ENCODE measurements at regions not wholly inside any gene's neighbourhood (a gene's known extent, or its start where the extent isn't known, plus 50 kb on each side); places are given as distances from the start of the nearest gene placed in this dataset.

DNA sequence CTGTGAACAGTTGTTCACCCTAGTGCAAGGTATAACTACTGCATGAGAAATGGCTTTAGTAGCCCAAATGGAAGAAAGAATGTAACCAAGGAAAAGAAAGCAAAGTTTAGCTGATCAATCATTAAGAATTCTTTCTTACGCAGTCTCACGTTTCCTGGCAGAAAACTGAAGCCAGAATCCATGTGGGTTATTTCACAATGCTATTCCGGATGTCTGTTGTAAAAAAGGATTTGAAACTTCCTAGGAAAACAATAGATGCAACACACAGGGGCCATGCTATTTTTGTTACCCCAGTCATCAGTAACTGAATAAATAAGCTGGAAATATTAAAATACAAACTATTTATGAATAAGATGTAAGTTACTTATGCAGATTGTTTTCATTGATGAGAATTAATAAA is 802.5 kb downstream of the CDH8 start:
- H3K4me1 Mint-ChIP-seq = peaks cover 4% of the 10 kb centered on the region
- no peaks in the 10 kb centered on the region for H3K36me3 Mint-ChIP-seq (ENCODE audit: low read depth)
- H3K27ac Mint-ChIP-seq = peak overlapping the region in 1 of 3 experiments; percentile 32
- H3K4me3 Mint-ChIP-seq = no peak overlapping the region
- no peaks in the 10 kb centered on the region for H3K9me3 Mint-ChIP-seq
- TF ChIP-seq CTCF (IDR thresholded peaks at IDR 0.05; ENCODE audit: unreplicated experiment in 3 of 3) = no peak
- peaks cover 3% of the 10 kb centered on the region for H3K27me3 Mint-ChIP-seq (ENCODE audit: low read depth)

DNA sequence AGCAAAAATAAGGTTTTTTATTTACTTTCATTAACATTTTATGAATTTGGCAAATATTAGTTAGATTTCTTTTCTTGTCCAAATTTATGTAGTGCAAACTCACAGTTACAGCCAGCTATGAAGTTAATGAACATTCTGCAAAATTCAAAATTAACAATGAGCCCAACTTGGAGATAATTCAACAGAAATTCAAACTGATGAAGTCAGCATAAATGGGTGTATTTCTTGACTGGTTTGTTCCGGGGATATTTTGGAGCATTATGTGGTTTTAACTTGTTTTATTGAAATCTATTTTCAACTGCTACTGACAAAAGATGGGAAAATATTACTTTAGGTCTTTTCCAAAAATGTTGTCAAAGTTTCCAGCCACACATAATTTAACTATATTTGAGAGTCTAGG is 807.9 kb downstream of the CDH8 start:
- Mint-ChIP-seq H3K4me3 (no peak overlapping the region), H3K4me1 (no peaks in the 10 kb centered on the region), H3K27me3 (ENCODE audit: low read depth) (no peaks in the 10 kb centered on the region), H3K9me3 (no peaks in the 10 kb centered on the region), H3K36me3 (ENCODE audit: low read depth) (no peaks in the 10 kb centered on the region), H3K27ac (no peak overlapping the region)
- TF ChIP-seq CTCF (IDR thresholded peaks at IDR 0.05; ENCODE audit: unreplicated experiment in 3 of 3) = no peak

GRCh38 chr16:61215605-61216004 is 820.6 kb downstream of the CDH8 start:
- Mint-ChIP-seq H3K4me1 (no peaks in the 10 kb centered on the region), H3K36me3 (ENCODE audit: low read depth) (no peaks in the 10 kb centered on the region), H3K9me3 (no peaks in the 10 kb centered on the region), H3K4me3 (no peak overlapping the region), H3K27ac (no peak overlapping the region), H3K27me3 (ENCODE audit: low read depth) (no peaks in the 10 kb centered on the region)
- no peak for TF ChIP-seq CTCF (IDR thresholded peaks at IDR 0.05; ENCODE audit: unreplicated experiment in 3 of 3)

DNA sequence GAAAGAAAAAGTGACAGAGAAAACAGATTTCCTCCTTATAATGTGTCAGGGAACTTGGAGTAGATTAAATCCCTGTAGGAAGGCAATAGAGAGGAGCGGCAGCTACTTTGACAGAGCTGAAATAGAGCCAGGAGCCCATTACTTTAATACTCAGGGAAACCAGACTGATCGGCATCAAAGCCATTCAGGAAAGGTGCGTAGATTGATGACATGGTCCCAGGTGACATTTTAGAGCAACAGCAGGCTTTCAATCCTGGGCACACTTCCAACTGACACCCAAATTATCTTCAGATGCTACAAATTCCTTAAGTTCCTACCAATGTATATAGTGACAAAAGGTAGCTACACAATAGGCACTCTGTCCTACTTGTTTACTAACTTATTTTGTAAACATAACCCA is 821.5 kb downstream of the CDH8 start:
- Mint-ChIP-seq H3K4me1 (no peaks in the 10 kb centered on the region), H3K4me3 (no peak overlapping the region), H3K27ac (no peak overlapping the region), H3K36me3 (ENCODE audit: low read depth) (no peaks in the 10 kb centered on the region), H3K9me3 (no peaks in the 10 kb centered on the region), H3K27me3 (ENCODE audit: low read depth) (no peaks in the 10 kb centered on the region)
- TF ChIP-seq CTCF (IDR thresholded peaks at IDR 0.05; ENCODE audit: unreplicated experiment in 3 of 3) = no peak

- Mint-ChIP-seq H3K4me3 (no peak overlapping the region), H3K27ac (no peak overlapping the region), H3K36me3 (ENCODE audit: low read depth) (no peaks in the 10 kb centered on the region), H3K9me3 (no peaks in the 10 kb centered on the region), H3K4me1 (no peaks in the 10 kb centered on the region), H3K27me3 (ENCODE audit: low read depth) (peaks cover 4% of the 10 kb centered on the region)
- TF ChIP-seq CTCF (IDR thresholded peaks at IDR 0.05; ENCODE audit: unreplicated experiment in 3 of 3) = no peak
Measured at GRCh38 chr16:61210076-61210475, 826.2 kb downstream of the CDH8 start.

GRCh38 chr16:61195006-61195405 is 841.2 kb downstream of the CDH8 start:
- Mint-ChIP-seq H3K9me3 (no peaks in the 10 kb centered on the region), H3K36me3 (ENCODE audit: low read depth) (no peaks in the 10 kb centered on the region), H3K4me1 (no peaks in the 10 kb centered on the region), H3K27ac (no peak overlapping the region), H3K27me3 (ENCODE audit: low read depth) (no peaks in the 10 kb centered on the region), H3K4me3 (no peak overlapping the region)
- no peak for TF ChIP-seq CTCF (IDR thresholded peaks at IDR 0.05; ENCODE audit: unreplicated experiment in 3 of 3)

Measured in nephron (organoid).